K562 (cell line): ENCODE measurements at regions not wholly inside any gene's neighbourhood (a gene's known extent, or its start where the extent isn't known, plus 50 kb on each side); places are given as distances from the start of the nearest gene placed in this dataset.

ENCODE experiments used
- ATAC-seq: fragments of 200-7000 bp; cut with Tn5 transposase; 3 replicates; pipeline ENCODE4 v1.9.1; 2020; ENCODE audit warnings: moderate library complexity
- BruUV-seq: library from RNA; stranded (reverse); fragments of 400-500 nt; replicated peaks from 2 replicates; lab custom pipeline; 2021; lab: Mats Ljungman, UMichigan
- CTCF ChIA-PET: fragments of 300-600 bp; formaldehyde crosslinking; extraction: SDS; loops from one replicate; lab custom pipeline; 2021; ENCODE audit warnings: low intra/inter-chr PET ratio; lab: Yijun Ruan, JAX
- POLR2A ChIA-PET: fragments of 300-600, 350-650 bp; sonication (Branson Sonifier 250); formaldehyde crosslinking; extraction: SDS; loops from one replicate; lab custom pipeline; 2021; ENCODE audit warnings: antibody characterized with exemption, inconsistent platforms; lab: Yijun Ruan, JAX
- DNase-seq, 4 experiments: peaks; one replicate each; pipeline versions ENCODE4 v3.0.0 to v3.0.0-alpha.2; 2011 to 2018; ENCODE audit warnings: low spot score in 3 of 4, mixed read lengths in 3 of 4; ENCODE audit errors: extremely low read depth in 1 of 4
- FAIRE-seq: peaks from 2 replicates; lab custom pipeline; 2011; peaks lifted over from hg19 to GRCh38; lab: Jason Lieb, UNC
- H2AFZ ChIP-seq: 2 replicates; pipeline ENCODE4 v1.6.0; 2011; ENCODE audit warnings: low read depth, low read length, control low read depth, inconsistent platforms
- H3K27ac ChIP-seq: fragments of 200-600 bp; 3 replicates; pipeline ENCODE4 v1.8.0; 2011; ENCODE audit warnings: low read depth, mild to moderate bottlenecking, control low read depth, inconsistent platforms, low read length, moderate library complexity, mixed read lengths; ENCODE audit errors: extremely low read depth
- H3K27me3 ChIP-seq, 2 experiments: fragments of 300-600 bp in 1 of 2; 2 replicates in 1 of 2; 3 replicates in 1 of 2; pipeline versions ENCODE4 v1.6.0 to v1.8.0; 2011; ENCODE audit warnings: inconsistent platforms in 2 of 2, low read length in 2 of 2, mild to moderate bottlenecking in 1 of 2, mixed read lengths in 1 of 2, moderate library complexity in 1 of 2; ENCODE audit not compliant: control insufficient read depth in 2 of 2, insufficient read depth in 2 of 2
- H3K36me3 ChIP-seq: fragments of 300-600 bp; 3 replicates; pipeline ENCODE4 v1.8.0; 2011; ENCODE audit warnings: mild to moderate bottlenecking, low read length, inconsistent platforms; ENCODE audit not compliant: control insufficient read depth, insufficient read depth
- H3K4me1 ChIP-seq, 2 experiments: fragments of 200-600 bp in 1 of 2; replicated peaks in 1 of 2; 2 replicates in 1 of 2; 3 replicates in 1 of 2; pipeline versions ENCODE4 v1.5.1 to v1.8.0; 2011; ENCODE audit warnings: inconsistent platforms in 2 of 2, low read length in 2 of 2, mild to moderate bottlenecking in 1 of 2, mixed read lengths in 1 of 2, moderate library complexity in 1 of 2; ENCODE audit not compliant: control insufficient read depth in 2 of 2, insufficient read depth in 2 of 2
- H3K4me2 ChIP-seq: 2 replicates; pipeline ENCODE4 v1.6.1; 2011; ENCODE audit warnings: low read length, control low read depth, inconsistent platforms, mixed read lengths; ENCODE audit not compliant: insufficient read depth
- H3K4me3 ChIP-seq: fragments of 200-600 bp; sonication (generic), shearing (Covaris generic); 2 replicates; pipeline ENCODE4 v1.5.1; 2016; ENCODE audit warnings: control low read depth, inconsistent platforms
- H3K79me2 ChIP-seq: fragments of 200-600 bp; 3 replicates; pipeline ENCODE4 v1.8.0; 2011; ENCODE audit warnings: low read length, inconsistent platforms; ENCODE audit not compliant: control insufficient read depth, insufficient read depth
- H3K9ac ChIP-seq, 2 experiments: 2 replicates each; pipeline versions ENCODE4 v1.6.0 to v1.6.1; 2011; ENCODE audit warnings: low read depth in 2 of 2, low read length in 2 of 2, control low read depth in 1 of 2, inconsistent platforms in 1 of 2, mild to moderate bottlenecking in 1 of 2, mixed read lengths in 1 of 2; ENCODE audit not compliant: insufficient read depth in 1 of 2
- H3K9me1 ChIP-seq: one replicate; pipeline ENCODE4 v1.6.0; 2011; ENCODE audit warnings: inconsistent platforms, mild to moderate bottlenecking, low read length, moderate library complexity; ENCODE audit not compliant: control insufficient read depth, insufficient read depth
- H3K9me3 ChIP-seq: replicated peaks from 2 replicates; pipeline ENCODE4 v1.5.1; 2011; ENCODE audit warnings: low read depth, low read length, inconsistent platforms; ENCODE audit not compliant: control insufficient read depth, insufficient read depth
- H4K20me1 ChIP-seq: replicated peaks from 2 replicates; pipeline ENCODE4 v1.6.1; 2011; ENCODE audit warnings: low read length, inconsistent platforms, mixed read lengths; ENCODE audit not compliant: control insufficient read depth, insufficient read depth
- CEBPG ChIP-seq, 3 experiments: fragments of 200-800 bp in 1 of 3; sonication (Bioruptor generic) in 1 of 3; sonication (generic) in 1 of 3; formaldehyde crosslinking in 1 of 3; IDR thresholded peaks in 2 of 3; conservative IDR thresholded peaks in 1 of 3; 2 replicates each; pipeline versions ENCODE4 v1.6.1 to v1.8.0; 2016 to 2022; ENCODE audit warnings: missing compliant biosample characterization in 2 of 3, missing genetic modification characterization in 2 of 3, mild to moderate bottlenecking in 1 of 3, missing genetic modification reagents in 1 of 3
- CREM ChIP-seq: IDR thresholded peaks from 2 replicates; pipeline ENCODE4 v1.6.1; 2014; ENCODE audit warnings: antibody characterized with exemption, low read depth
- ELF4 ChIP-seq: fragments of 450-650 bp; formaldehyde crosslinking; IDR thresholded peaks from 2 replicates; pipeline ENCODE4 v1.4.0; 2022; ENCODE audit warnings: missing genetic modification characterization
- ETS2 ChIP-seq: IDR thresholded peaks from 2 replicates; pipeline ENCODE4 v1.6.1; 2016; ENCODE audit warnings: borderline replicate concordance, missing genetic modification characterization, mild to moderate bottlenecking, moderate library complexity, missing compliant biosample characterization; ENCODE audit not compliant: poor library complexity, severe bottlenecking
- FOS ChIP-seq: IDR thresholded peaks from 3 replicates; pipeline ENCODE4 v1.6.1; 2011; ENCODE audit not compliant: insufficient read length; ENCODE audit errors: extremely low read depth
- HDAC3 ChIP-seq: fragments of 450-650 bp; IDR thresholded peaks from 2 replicates; pipeline ENCODE4 v1.6.1; 2018; ENCODE audit warnings: borderline replicate concordance, mild to moderate bottlenecking, moderate library complexity; ENCODE audit not compliant: partially characterized antibody
- KAT2B ChIP-seq: IDR thresholded peaks from one replicate; pipeline ENCODE4 v1.6.1; 2012; ENCODE audit warnings: low read depth, mild to moderate bottlenecking, control low read depth, inconsistent platforms, low read length, moderate library complexity
- KLF1 ChIP-seq: fragments of 450-650 bp; IDR thresholded peaks from 2 replicates; pipeline ENCODE4 v1.6.1; 2016; ENCODE audit warnings: missing genetic modification characterization, missing compliant biosample characterization
- KLF13 ChIP-seq: fragments of 450-650 bp; IDR thresholded peaks from 2 replicates; pipeline ENCODE4 v1.6.1; 2016; ENCODE audit warnings: missing genetic modification characterization, low read depth, mild to moderate bottlenecking, missing compliant biosample characterization, moderate library complexity, borderline replicate concordance
- MTF1 ChIP-seq: fragments of 250-450 bp; sonication (Bioruptor Pico); IDR thresholded peaks from 2 replicates; pipeline ENCODE4 v1.9.0; 2021; ENCODE audit warnings: moderate library complexity, mild to moderate bottlenecking, inconsistent platforms, borderline replicate concordance
- PHB ChIP-seq: fragments of 250-450 bp; sonication (Bioruptor Pico); IDR thresholded peaks from 2 replicates; pipeline ENCODE4 v1.5.0; 2021
- SLC30A9 ChIP-seq: fragments of 250-450 bp; sonication (Bioruptor Pico); IDR thresholded peaks from 2 replicates; pipeline ENCODE4 v1.8.0; 2022; ENCODE audit warnings: mild to moderate bottlenecking, moderate library complexity
- TBL1XR1 ChIP-seq, 2 experiments: IDR thresholded peaks; 2 replicates each; pipeline ENCODE4 v1.6.1; 2012; ENCODE audit warnings: improper control_type of control experiment in 2 of 2, low read length in 2 of 2, mild to moderate bottlenecking in 1 of 2
- TEAD4 ChIP-seq, 2 experiments: sonication (generic) in 1 of 2; formaldehyde crosslinking in 1 of 2; IDR thresholded peaks; 2 replicates each; pipeline versions ENCODE4 v1.6.1 to v1.8.0; 2012 to 2022; ENCODE audit warnings: borderline replicate concordance in 1 of 2, inconsistent platforms in 1 of 2, low read length in 1 of 2, mild to moderate bottlenecking in 1 of 2, missing genetic modification reagents in 1 of 2
- TGIF2 ChIP-seq: sonication (generic); formaldehyde crosslinking; IDR thresholded peaks from 2 replicates; pipeline ENCODE4 v1.8.1; 2022; ENCODE audit warnings: mild to moderate bottlenecking, missing genetic modification reagents, moderate library complexity
- YY1 ChIP-seq, 3 experiments: IDR thresholded peaks; 2 replicates each; pipeline ENCODE4 v1.6.1; 2011; ENCODE audit warnings: low read length in 2 of 3, mild to moderate bottlenecking in 2 of 3, moderate library complexity in 2 of 3, borderline replicate concordance in 1 of 3, control low read depth in 1 of 3, low read depth in 1 of 3; ENCODE audit not compliant: insufficient read depth in 3 of 3, insufficient replicate concordance in 2 of 3, control insufficient read depth in 1 of 3, insufficient read length in 1 of 3; ENCODE audit errors: extremely low read depth in 1 of 3
- ZBTB1 ChIP-seq: sonication (generic); formaldehyde crosslinking; IDR thresholded peaks from 2 replicates; pipeline ENCODE4 v1.8.1; 2023; ENCODE audit warnings: missing genetic modification reagents, low read depth, mild to moderate bottlenecking, borderline replicate concordance
- ZEB2 ChIP-seq: fragments of 450-650 bp; IDR thresholded peaks from 2 replicates; pipeline ENCODE4 v1.6.1; 2016
- ZNF780A ChIP-seq: fragments of 250-450 bp; sonication (Bioruptor Pico); IDR thresholded peaks from 2 replicates; pipeline ENCODE4 v1.5.0; 2021; ENCODE audit warnings: mild to moderate bottlenecking
- in situ Hi-C: fragments of 300-500 bp; cut with MboI; formaldehyde crosslinking; loops from 4 replicates; pipeline ENCODE4 v1.15.0; 2018; ENCODE audit warnings: inconsistent platforms, mixed read lengths
- intact Hi-C: fragments of 100-400 bp; cut with micrococcal nuclease; formaldehyde crosslinking; loops from 2 replicates; pipeline ENCODE4 v1.14.2; 2022
- TF ChIP-seq, protein P1 (sequence below): sonication (generic); formaldehyde crosslinking; IDR thresholded peaks from 2 replicates; pipeline ENCODE4 v1.8.1; 2023; ENCODE audit warnings: mild to moderate bottlenecking, missing genetic modification reagents

DNA sequence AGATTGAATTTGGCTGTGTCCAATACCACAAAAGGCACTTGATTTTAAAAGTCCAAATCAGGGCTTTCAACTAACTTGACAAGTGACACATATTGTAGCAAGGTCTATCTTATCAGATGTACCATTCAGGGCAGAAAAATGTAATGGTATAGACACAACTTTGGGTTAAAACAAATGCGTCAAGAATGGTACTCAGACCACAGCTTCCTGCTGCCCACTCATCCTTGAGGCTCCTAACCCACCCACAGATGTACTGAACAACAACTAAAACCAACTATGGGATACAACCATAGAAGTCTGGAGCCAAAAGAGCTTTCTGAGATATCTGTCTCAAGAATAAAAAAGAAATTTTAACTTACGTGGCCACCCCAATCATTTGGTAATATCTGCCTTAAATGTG lies 105.2 kb downstream of the RBM43 start (continued):
- TF ChIP-seq YY1 (IDR thresholded peaks at IDR 0.05; ENCODE audit: borderline replicate concordance in 1 of 3, control insufficient read depth in 1 of 3, extremely low read depth in 1 of 3, insufficient read depth in 3 of 3, insufficient read length in 1 of 3, insufficient replicate concordance in 2 of 3, low read depth in 1 of 3, low read length in 2 of 3) (no peak), TBL1XR1 (IDR thresholded peaks at IDR 0.05; ENCODE audit: low read length in 2 of 2) (no peak), CREM (no peak), KAT2B (no peak), ZEB2 (no peak)

DNA sequence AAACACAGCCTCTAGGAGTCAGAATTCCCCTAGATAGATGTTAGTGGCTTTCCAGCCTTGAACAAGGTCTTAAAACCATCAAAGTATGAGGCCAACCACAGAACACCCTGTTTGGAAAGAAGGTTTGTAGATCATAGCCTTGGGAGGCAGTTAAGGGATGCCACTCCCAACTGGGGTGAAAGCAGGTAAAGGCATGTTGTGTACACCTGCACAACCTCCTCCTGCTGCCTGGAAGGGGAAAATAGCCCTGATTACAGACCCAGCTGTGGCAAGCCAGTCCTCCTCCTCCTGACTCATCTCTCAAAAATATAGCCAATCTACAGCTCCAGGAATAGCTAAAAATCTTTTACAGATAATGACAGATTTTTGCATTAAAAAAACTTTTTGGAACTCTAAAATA lies 108.1 kb downstream of the RBM43 start:
- in situ Hi-C loops = no loop called here
- TF ChIP-seq SLC30A9 (CRISPR knock-in tag) (no peak), KLF1 (tag) (no peak), MTF1 (CRISPR knock-in tag) (no peak), PHB (CRISPR knock-in tag) (no peak), ZNF780A (CRISPR knock-in tag) (no peak), ETS2 (tag) (no peak), TEAD4 (IDR thresholded peaks at IDR 0.05; ENCODE audit: low read length) (no peak), TEAD4 (CRISPR knock-in tag; IDR thresholded peaks at IDR 0.05; ENCODE audit: borderline replicate concordance) (no peak), FOS (no peak), ELF4 (CRISPR knock-in tag) (no peak), KLF13 (tag) (no peak), ZBTB1 (CRISPR knock-in tag) (no peak), TGIF2 (CRISPR knock-in tag) (no peak), HDAC3 (no peak), CEBPG (CRISPR knock-in tag; IDR thresholded peaks at IDR 0.05) (no peak), CEBPG (tag; conservative IDR thresholded peaks at IDR 0.05 in 1 of 2, IDR thresholded peaks at IDR 0.05 in 1 of 2) (no peak)
- TF ChIP-seq, protein P1, sequence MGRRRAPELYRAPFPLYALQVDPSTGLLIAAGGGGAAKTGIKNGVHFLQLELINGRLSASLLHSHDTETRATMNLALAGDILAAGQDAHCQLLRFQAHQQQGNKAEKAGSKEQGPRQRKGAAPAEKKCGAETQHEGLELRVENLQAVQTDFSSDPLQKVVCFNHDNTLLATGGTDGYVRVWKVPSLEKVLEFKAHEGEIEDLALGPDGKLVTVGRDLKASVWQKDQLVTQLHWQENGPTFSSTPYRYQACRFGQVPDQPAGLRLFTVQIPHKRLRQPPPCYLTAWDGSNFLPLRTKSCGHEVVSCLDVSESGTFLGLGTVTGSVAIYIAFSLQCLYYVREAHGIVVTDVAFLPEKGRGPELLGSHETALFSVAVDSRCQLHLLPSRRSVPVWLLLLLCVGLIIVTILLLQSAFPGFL (CRISPR knock-in tag) = no peak

More for the DNA sequence above, 108.1 kb downstream of the RBM43 start:
- Histone ChIP-seq H3K9me3 (no peaks in the 10 kb centered on the region), H3K4me3 (no peak overlapping the region), H2AFZ (no peak overlapping the region), H3K27ac (no peak overlapping the region), H3K4me2 (no peak overlapping the region), H3K36me3 (no peaks in the 10 kb centered on the region), H3K79me2 (no peaks in the 10 kb centered on the region), H3K9ac (no peak overlapping the region), H3K9me1 (no peaks in the 10 kb centered on the region), H3K27me3 (no peaks in the 10 kb centered on the region), H4K20me1 (no peaks in the 10 kb centered on the region), H3K4me1 (no peaks in the 10 kb centered on the region)
- ChIA-PET POLR2A (interaction anchor here (0.9 kb wide), 1 partner anchor 18 kb away, joined by 3 read pairs; no protein-coding TSS in a partner anchor), CTCF (no interaction called here)
- BruUV-seq = no TSS peak
- FAIRE-seq (no peak), DNase-seq (no peak), ATAC-seq (no peak)
- intact Hi-C loops = no loop called here
